ENCODE measurements at regions not wholly inside any gene's neighbourhood (a gene's known extent, or its start where the extent isn't known, plus 50 kb on each side); places are given as distances from the start of the nearest gene placed in this dataset.

DNA sequence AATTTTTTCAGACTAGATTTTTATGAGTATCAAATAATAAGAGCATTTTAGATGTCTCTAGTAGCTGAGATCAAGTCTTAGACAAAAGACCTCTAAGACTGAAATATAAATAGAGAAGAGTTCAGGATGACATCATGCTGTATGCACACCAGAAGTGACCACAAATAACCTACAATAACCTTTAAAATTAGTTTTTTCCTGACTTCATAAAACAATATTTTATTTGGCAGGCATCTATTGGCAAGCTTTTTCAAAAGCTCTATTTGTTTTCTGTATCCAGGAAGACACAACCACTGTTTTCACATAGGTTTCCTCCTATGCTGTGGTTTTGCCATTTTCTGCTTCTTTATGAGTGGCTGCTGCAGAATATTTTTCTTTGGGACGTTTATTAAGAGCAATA is 359.1 kb downstream of the CRPPA start:
- ATAC-seq (ENCODE audit: low read depth) (no peak), DNase-seq (ENCODE audit: low spot score in 2 of 2) (no peak)
- Mint-ChIP-seq H3K36me3 (no peaks in the 10 kb centered on the region), H3K27ac (no peak overlapping the region), H3K27me3 (peaks cover 6% of the 10 kb centered on the region), H3K4me3 (no peak overlapping the region), H3K4me1 (no peaks in the 10 kb centered on the region), H3K9me3 (no peaks in the 10 kb centered on the region)

DNA sequence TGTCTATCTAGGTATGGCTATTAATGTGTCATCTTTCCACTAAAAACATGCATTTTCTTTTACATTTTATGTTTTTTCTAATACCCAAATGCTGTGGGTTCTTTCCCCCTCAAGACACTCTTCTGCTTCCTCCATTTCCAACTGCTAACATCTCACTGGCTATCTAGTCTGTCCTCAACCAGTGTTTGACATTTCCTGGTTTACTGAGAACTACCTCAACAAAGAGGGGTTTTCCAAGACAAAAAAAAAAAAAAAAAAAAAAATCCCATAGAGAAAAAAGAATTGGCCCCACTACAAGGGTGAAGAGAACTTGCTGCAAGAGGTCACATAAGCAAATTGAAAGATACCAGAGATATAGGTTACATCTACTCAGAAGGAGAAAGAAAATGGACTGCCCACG is 359.7 kb downstream of the CRPPA start:
- Mint-ChIP-seq H3K4me1 (no peaks in the 10 kb centered on the region), H3K9me3 (no peaks in the 10 kb centered on the region), H3K36me3 (no peaks in the 10 kb centered on the region), H3K4me3 (no peak overlapping the region), H3K27ac (no peak overlapping the region), H3K27me3 (peaks cover 6% of the 10 kb centered on the region)
- ATAC-seq (ENCODE audit: low read depth) (no peak), DNase-seq (ENCODE audit: low spot score in 2 of 2) (no peak)

DNA sequence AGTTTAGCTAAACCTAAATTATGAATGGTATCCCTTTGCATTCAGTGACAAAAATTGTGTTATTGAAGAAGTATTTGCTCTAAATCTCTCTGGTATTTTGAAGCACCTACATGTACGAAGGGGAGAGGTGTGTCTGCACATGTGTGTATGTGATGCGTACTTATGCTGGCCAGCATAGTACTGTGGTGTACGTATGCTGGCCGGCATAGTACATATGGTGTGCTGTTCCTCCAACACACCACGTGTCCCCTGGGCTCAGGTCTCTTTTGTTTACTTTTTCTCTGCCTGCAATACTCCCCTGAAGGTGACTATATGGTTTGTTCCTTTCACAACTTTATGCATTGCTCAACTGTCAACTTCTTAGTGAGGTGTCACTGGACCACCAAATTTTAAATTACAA is 360.3 kb downstream of the CRPPA start:
- DNase-seq (ENCODE audit: low spot score in 2 of 2) (no peak), ATAC-seq (ENCODE audit: low read depth) (no peak)
- H3K4me3 Mint-ChIP-seq = no peak overlapping the region
- peaks cover 6% of the 10 kb centered on the region for H3K27me3 Mint-ChIP-seq
- no peaks in the 10 kb centered on the region for H3K9me3 Mint-ChIP-seq
- H3K36me3 Mint-ChIP-seq = no peaks in the 10 kb centered on the region
- no peak overlapping the region for H3K27ac Mint-ChIP-seq
- H3K4me1 Mint-ChIP-seq = no peaks in the 10 kb centered on the region

DNA sequence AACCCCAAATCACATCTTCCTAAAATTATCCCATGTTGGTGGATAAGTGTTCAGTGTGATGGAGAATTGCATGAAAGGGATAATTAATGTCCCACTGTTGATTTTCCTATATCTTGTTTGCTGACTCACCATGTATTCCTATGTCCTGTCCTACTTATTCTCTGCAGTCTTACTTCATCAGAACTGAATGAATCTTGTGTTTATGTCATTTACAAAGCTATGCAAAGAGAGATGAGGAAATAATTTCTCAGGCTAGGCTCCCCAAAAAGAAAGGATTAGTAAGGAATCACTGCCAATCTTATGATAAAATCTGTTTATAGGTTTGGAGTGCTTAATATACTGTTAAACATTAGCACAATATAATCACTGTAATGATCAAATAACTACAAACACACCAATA is 360.8 kb downstream of the CRPPA start:
- ATAC-seq (ENCODE audit: low read depth) (no peak), DNase-seq (ENCODE audit: low spot score in 2 of 2) (no peak)
- H3K27ac Mint-ChIP-seq = no peak overlapping the region
- peaks cover 7% of the 10 kb centered on the region for H3K27me3 Mint-ChIP-seq
- H3K36me3 Mint-ChIP-seq = no peaks in the 10 kb centered on the region
- no peaks in the 10 kb centered on the region for H3K4me1 Mint-ChIP-seq
- no peak overlapping the region for H3K4me3 Mint-ChIP-seq
- H3K9me3 Mint-ChIP-seq = no peaks in the 10 kb centered on the region

DNA sequence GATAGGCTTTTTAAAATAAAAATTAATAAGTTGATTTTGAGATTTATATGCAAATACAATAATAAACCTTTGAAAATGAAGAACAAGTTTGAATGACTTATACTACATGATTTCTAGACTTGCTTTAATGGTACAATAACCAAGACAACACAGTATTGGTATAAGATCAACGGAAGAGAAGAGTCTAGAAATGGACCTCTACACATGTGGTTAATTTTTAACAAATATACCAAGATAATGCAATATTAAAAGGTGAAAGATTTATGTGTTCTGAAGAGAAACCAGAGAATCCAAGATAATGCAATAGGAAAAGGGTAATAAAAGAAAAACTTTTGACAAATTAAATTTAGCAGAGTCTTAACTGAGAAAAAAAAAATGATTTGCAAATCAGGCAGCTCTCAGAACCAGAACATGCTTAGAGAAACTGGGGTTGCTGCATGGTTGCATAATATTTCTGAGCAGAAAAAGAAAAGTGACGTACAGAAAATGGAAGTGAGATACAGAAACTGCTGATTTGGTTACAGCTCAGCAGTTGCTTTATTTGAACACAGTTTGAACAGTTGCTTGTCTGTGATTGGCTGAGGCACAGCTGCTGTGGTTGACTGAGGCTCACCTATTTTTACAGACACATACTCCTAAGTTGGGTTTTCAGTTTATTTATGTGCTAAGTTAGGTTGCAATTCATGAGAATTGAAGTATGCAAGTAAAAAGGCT is 365.9 kb downstream of the CRPPA start:
- DNase-seq (ENCODE audit: low spot score in 2 of 2) (no peak), ATAC-seq (ENCODE audit: low read depth) (no peak)
- Mint-ChIP-seq H3K36me3 (no peaks in the 10 kb centered on the region), H3K9me3 (no peaks in the 10 kb centered on the region), H3K4me3 (no peak overlapping the region), H3K27me3 (peaks cover 2% of the 10 kb centered on the region), H3K4me1 (no peaks in the 10 kb centered on the region), H3K27ac (no peak overlapping the region)

DNA sequence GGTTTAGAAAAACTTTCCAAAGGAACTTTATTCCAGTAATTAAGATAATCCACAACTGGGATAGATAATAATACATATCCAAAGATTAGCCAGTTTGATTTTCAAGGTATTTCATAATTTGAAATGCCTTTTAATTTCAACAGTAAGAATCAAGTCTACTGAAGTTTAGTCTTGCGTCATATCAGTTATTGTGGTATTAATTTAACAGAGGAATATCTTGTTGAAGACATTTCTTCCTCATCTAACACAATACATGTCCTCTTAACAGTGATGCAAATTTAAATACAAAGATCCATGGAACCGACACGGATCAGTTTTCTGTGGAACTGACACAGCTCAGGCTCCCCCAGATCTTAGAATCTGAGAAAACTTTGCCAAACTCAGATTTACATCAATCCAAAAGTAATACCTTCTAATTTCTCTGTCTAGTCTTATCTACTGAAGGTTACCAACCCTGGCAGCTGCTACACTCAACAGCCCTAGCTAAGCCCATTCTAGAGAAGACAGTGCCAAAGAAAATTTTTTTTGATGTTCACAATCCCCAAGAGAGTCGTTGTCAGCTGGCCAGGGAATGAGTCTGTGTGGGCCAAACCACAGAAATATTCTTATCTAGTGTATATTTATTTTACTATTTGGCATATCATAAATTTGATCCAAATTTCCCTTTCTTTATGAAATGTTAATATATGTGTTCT is 365.2 kb upstream of the MEOX2 start:
- H3K27ac Mint-ChIP-seq = no peak overlapping the region
- peaks cover 1% of the 10 kb centered on the region for H3K27me3 Mint-ChIP-seq
- H3K4me3 Mint-ChIP-seq = no peak overlapping the region

DNA sequence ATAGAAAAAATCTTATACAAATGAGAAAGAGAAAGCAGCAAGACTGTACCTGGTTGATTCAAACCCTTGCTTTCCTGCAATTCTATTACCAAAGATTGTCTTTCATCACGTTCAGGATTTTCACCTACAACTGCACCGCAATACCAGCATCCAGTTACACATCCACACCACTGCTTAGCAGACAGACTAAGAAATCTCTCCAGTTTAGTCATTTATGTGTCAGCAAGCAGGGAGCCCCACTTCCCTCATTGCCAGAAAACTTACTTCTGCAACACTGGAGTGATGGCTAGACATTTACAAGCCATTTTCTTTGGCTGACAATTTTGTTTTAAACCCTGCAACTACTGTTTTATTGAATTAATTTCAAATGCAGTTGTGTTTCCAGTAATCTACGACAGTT is 359.6 kb upstream of the MEOX2 start:
- DNase-seq (ENCODE audit: low spot score in 2 of 2) (no peak), ATAC-seq (ENCODE audit: low read depth) (no peak)
- no peaks in the 10 kb centered on the region for H3K36me3 Mint-ChIP-seq
- no peak overlapping the region for H3K4me3 Mint-ChIP-seq
- H3K9me3 Mint-ChIP-seq = no peaks in the 10 kb centered on the region
- no peaks in the 10 kb centered on the region for H3K4me1 Mint-ChIP-seq
- no peak overlapping the region for H3K27ac Mint-ChIP-seq
- no peaks in the 10 kb centered on the region for H3K27me3 Mint-ChIP-seq

More for the DNA sequence above, 365.2 kb upstream of the MEOX2 start:
- DNase-seq (ENCODE audit: low spot score in 2 of 2) (no peak), ATAC-seq (ENCODE audit: low read depth) (no peak)
- H3K4me1 Mint-ChIP-seq = no peaks in the 10 kb centered on the region
- H3K36me3 Mint-ChIP-seq = no peaks in the 10 kb centered on the region
- no peaks in the 10 kb centered on the region for H3K9me3 Mint-ChIP-seq

DNA sequence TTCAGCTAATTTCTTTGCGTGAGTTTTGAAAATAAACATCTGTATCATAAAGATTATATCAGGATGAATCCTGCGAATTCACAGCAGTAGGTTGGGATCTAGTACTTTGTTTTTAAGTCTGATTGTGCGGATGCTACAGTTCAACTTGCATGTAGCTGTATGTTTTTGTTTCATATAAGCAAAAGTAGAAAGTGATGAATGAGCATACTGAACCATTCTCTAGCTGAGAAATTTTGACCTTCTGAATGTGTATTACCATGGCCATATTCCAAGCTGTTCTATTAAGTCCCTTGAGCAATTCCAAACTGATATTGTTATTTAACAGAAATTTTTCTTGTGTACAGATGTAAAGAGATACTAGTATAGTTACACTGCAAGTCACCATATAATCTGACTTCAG is 358.8 kb upstream of the MEOX2 start:
- H3K4me3 Mint-ChIP-seq = no peak overlapping the region
- H3K9me3 Mint-ChIP-seq = no peaks in the 10 kb centered on the region
- H3K27me3 Mint-ChIP-seq = no peaks in the 10 kb centered on the region
- H3K36me3 Mint-ChIP-seq = no peaks in the 10 kb centered on the region
- DNase-seq (ENCODE audit: low spot score in 2 of 2) (no peak), ATAC-seq (ENCODE audit: low read depth) (no peak)
- no peak overlapping the region for H3K27ac Mint-ChIP-seq
- no peaks in the 10 kb centered on the region for H3K4me1 Mint-ChIP-seq

DNA sequence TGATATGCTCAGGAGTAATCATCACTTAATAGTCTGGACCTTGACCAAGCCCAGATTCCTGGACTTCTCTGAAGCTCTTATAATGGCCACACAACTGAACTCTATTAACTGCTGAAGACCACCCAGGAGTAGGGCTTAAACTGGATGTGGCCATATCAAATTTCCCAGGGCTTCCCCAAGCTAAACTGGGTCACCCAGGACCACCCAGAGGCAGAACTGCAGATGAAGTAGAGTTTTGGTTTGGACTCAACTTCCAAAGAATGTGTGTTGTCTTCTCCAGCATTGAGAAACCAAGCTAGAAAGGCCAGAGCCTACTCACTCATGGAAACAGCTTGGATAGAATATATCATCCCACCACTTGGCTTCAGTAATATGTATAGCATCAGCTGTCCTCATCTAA is 358.2 kb upstream of the MEOX2 start:
- no peak for ATAC-seq (ENCODE audit: low read depth)
- H3K4me3 Mint-ChIP-seq = no peak overlapping the region
- no peaks in the 10 kb centered on the region for H3K9me3 Mint-ChIP-seq

DNA sequence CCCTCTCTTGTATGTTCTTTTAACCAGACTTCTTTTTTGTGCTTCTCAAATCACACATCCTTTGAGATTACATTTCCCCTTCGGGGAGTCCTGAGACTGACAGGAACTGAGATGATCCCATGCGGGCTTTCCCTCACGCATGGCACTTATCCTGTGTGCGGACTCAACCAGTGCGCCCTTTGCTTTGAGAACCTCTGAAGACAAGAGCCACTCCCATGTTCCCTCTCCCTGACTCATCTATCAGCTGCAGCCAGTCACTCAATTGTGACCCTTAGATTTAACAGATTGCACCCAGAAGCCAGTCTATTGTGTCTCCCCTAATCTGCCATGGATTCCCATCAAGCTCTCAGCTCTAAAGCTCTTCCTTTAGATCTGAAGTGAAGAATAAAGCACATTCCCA is 353.9 kb upstream of the MEOX2 start:
- ATAC-seq (ENCODE audit: low read depth) (no peak), DNase-seq (ENCODE audit: low spot score in 2 of 2) (no peak)
- Mint-ChIP-seq H3K4me3 (no peak overlapping the region), H3K27me3 (no peaks in the 10 kb centered on the region), H3K9me3 (peaks cover 3% of the 10 kb centered on the region), H3K4me1 (no peaks in the 10 kb centered on the region), H3K27ac (no peak overlapping the region), H3K36me3 (no peaks in the 10 kb centered on the region)

More for the DNA sequence above, 358.2 kb upstream of the MEOX2 start:
- H3K27ac Mint-ChIP-seq = no peak overlapping the region
- H3K36me3 Mint-ChIP-seq = no peaks in the 10 kb centered on the region
- H3K27me3 Mint-ChIP-seq = no peaks in the 10 kb centered on the region
- DNase-seq (ENCODE audit: low spot score in 2 of 2) = no peak
- no peaks in the 10 kb centered on the region for H3K4me1 Mint-ChIP-seq

DNA sequence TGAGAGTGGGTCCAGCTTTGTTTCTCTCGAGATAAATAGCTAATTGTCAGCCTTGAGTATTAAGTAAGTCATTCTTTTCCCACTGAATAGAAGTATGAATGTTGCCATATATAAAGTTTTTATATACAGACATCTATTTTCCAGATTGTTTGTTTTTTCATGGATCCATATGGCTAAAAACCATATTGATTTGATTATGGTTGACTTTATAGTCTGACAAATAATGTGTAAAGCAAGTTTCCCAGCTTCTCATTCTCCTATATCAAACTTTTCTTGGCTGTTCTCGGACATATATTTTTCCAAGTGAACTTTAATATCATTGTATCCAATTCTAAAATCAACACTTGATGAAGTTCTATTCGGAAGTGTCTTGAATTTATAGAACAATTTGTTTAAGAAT is 352.4 kb upstream of the MEOX2 start:
- Mint-ChIP-seq H3K4me1 (no peaks in the 10 kb centered on the region), H3K9me3 (peaks cover 3% of the 10 kb centered on the region), H3K36me3 (no peaks in the 10 kb centered on the region), H3K27me3 (no peaks in the 10 kb centered on the region), H3K27ac (no peak overlapping the region), H3K4me3 (no peak overlapping the region)
- DNase-seq (ENCODE audit: low spot score in 2 of 2) (no peak), ATAC-seq (ENCODE audit: low read depth) (no peak)

DNA sequence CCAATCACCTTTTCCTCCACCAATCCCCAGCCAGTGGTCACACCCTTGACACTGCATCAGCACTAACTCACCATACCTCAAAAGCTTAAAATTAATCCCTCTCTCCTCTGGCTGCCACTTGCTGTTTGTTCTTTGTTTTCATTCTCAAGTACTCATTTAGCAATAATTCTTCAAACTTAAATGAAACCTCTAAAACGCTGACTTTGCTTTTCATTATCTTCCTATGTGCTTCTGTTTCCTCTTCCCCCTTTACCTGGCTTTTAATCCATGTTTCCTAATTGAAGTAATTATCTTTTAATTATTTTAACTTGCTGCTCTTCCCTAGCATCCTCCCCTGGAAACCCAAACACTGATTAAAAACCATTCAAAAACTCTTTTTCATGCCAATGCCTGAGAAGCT is 348.9 kb upstream of the MEOX2 start:
- Mint-ChIP-seq H3K27me3 (no peaks in the 10 kb centered on the region), H3K9me3 (peaks cover 3% of the 10 kb centered on the region), H3K4me1 (no peaks in the 10 kb centered on the region), H3K27ac (no peak overlapping the region), H3K4me3 (no peak overlapping the region), H3K36me3 (no peaks in the 10 kb centered on the region)
- DNase-seq (ENCODE audit: low spot score in 2 of 2) (no peak), ATAC-seq (ENCODE audit: low read depth) (no peak)

DNA sequence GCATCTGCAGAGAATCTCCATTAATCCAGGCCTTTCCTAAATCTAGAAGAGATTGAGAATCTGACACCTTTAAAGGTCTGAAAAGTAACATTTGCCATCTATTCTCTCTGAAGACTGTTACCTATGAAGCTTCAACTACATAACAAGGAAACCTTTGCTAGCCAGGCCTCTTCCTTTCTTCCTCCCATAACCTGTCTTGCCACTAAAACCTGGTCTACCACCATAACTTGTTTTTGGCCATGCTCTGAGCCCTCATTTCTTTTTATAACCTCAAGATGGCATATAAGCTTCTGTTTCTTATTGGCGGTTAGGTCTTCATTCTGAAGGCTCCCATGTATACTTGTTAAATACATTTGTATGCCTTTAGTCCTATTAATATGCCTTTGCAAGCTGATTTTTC is 348.4 kb upstream of the MEOX2 start:
- H3K27me3 Mint-ChIP-seq = no peaks in the 10 kb centered on the region
- peaks cover 3% of the 10 kb centered on the region for H3K9me3 Mint-ChIP-seq
- H3K4me1 Mint-ChIP-seq = no peaks in the 10 kb centered on the region
- ATAC-seq (ENCODE audit: low read depth) (no peak), DNase-seq (ENCODE audit: low spot score in 2 of 2) (no peak)
- H3K36me3 Mint-ChIP-seq = no peaks in the 10 kb centered on the region
- no peak overlapping the region for H3K27ac Mint-ChIP-seq
- no peak overlapping the region for H3K4me3 Mint-ChIP-seq

DNA sequence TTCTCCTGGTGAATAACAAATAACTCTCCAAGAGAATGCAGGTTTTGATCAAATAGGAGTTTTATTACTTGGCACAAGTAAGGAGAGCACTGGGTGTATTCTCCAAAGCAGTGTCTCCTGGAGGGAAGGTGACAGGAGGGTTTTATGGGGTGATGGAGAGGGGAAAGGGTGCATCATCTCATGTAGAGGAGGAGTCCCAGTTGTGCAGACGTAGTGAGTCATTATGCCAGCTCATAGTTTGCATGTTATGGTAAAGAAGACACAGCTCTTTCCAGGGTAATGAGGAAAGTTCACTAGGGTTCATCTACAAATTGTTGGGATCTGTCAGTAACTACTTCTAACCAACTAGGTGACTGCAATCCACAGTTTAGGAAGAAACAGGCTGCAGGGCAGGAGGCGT is 347.9 kb upstream of the MEOX2 start:
- H3K27me3 Mint-ChIP-seq = no peaks in the 10 kb centered on the region
- H3K9me3 Mint-ChIP-seq = peaks cover 3% of the 10 kb centered on the region
- no peaks in the 10 kb centered on the region for H3K36me3 Mint-ChIP-seq
- H3K4me1 Mint-ChIP-seq = no peaks in the 10 kb centered on the region
- no peak for ATAC-seq (ENCODE audit: low read depth)
- no peak overlapping the region for H3K27ac Mint-ChIP-seq
- no peak for DNase-seq (ENCODE audit: low spot score in 2 of 2)
- H3K4me3 Mint-ChIP-seq = no peak overlapping the region

DNA sequence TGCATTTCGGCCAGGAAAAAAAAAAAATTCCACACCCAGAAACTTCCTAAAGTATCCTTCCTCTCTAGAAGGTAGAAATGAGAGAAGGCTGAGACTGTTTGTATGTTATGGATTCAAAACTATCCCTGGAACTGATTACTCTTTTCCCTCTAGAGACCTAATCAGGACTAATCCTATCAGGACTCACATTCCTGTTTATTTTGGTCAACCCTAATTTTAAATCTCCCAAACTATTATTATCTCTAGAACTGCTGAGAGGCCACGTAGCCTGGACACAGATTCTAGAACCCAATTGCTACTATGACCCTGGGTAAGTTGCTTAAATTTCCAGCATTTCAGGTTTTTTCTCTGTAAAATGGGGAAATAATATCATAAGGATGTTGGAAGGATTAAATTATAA is 346.8 kb upstream of the MEOX2 start:
- H3K36me3 Mint-ChIP-seq = no peaks in the 10 kb centered on the region
- no peaks in the 10 kb centered on the region for H3K4me1 Mint-ChIP-seq
- no peaks in the 10 kb centered on the region for H3K27me3 Mint-ChIP-seq
- H3K4me3 Mint-ChIP-seq = no peak overlapping the region
- DNase-seq (ENCODE audit: low spot score in 2 of 2) (no peak), ATAC-seq (ENCODE audit: low read depth) (no peak)
- no peak overlapping the region for H3K27ac Mint-ChIP-seq
- H3K9me3 Mint-ChIP-seq = peaks cover 3% of the 10 kb centered on the region

All from memory B cell (primary cell).